PC-9 (cell line): ENCODE measurements at regions not wholly inside any gene's neighbourhood (a gene's known extent, or its start where the extent isn't known, plus 50 kb on each side); places are given as distances from the start of the nearest gene placed in this dataset.

ENCODE experiments used
- BruUV-seq: library from RNA; stranded (reverse); fragments of 400-500 nt; replicated peaks from 2 replicates; lab custom pipeline; 2021; lab: Mats Ljungman, UMichigan
- CTCF ChIA-PET: fragments of 300-600 bp; sonication (Branson Sonifier 250); formaldehyde crosslinking; loops from one replicate; lab custom pipeline; 2022; ENCODE audit warnings: antibody characterized with exemption; lab: Charles Lee
- POLR2A ChIA-PET: fragments of 300-600 bp; sonication (Branson Sonifier 250); formaldehyde crosslinking; loops from one replicate; lab custom pipeline; 2022; ENCODE audit warnings: antibody characterized with exemption; ENCODE audit not compliant: unreplicated experiment; lab: Charles Lee
- DNase-seq, 2 experiments: peaks; one replicate each; pipeline versions ENCODE4 v3.0.0 to v3.0.0-alpha.2; 2015 to 2022; ENCODE audit warnings: mixed read lengths in 1 of 2
- H2AFZ ChIP-seq: fragments of 200-600 bp; sonication (generic); 2 replicates; pipeline ENCODE4 v1.8.1; 2017; ENCODE audit warnings: antibody characterized with exemption
- H3F3A ChIP-seq: fragments of 200-600 bp; sonication (generic); 2 replicates; pipeline ENCODE4 v1.8.1; 2017; ENCODE audit warnings: antibody characterized with exemption, mild to moderate bottlenecking, low read depth; ENCODE audit not compliant: insufficient read depth
- H3K27ac ChIP-seq: fragments of 200-600 bp; sonication (generic); 2 replicates; pipeline ENCODE4 v1.6.1; 2016; ENCODE audit warnings: mixed run types
- H3K27me3 ChIP-seq: fragments of 200-600 bp; sonication (generic); 2 replicates; pipeline ENCODE4 v1.6.1; 2016; ENCODE audit warnings: low read depth, mixed run types; ENCODE audit not compliant: insufficient read depth
- H3K36me3 ChIP-seq: fragments of 200-600 bp; sonication (generic); 2 replicates; pipeline ENCODE4 v1.6.1; 2016; ENCODE audit warnings: low read depth, mixed run types
- H3K4me1 ChIP-seq: fragments of 200-600 bp; sonication (generic); replicated peaks from 2 replicates; pipeline ENCODE4 v1.6.1; 2016; ENCODE audit warnings: mixed run types; ENCODE audit not compliant: insufficient read depth
- H3K4me2 ChIP-seq: fragments of 200-600 bp; sonication (generic); 2 replicates; pipeline ENCODE4 v1.6.1; 2017; ENCODE audit warnings: mixed run types
- H3K4me3 ChIP-seq: fragments of 200-600 bp; sonication (generic); 2 replicates; pipeline ENCODE4 v1.6.1; 2016; ENCODE audit warnings: mixed run types
- H3K79me2 ChIP-seq: fragments of 200-600 bp; sonication (generic); 2 replicates; pipeline ENCODE4 v1.6.1; 2017; ENCODE audit warnings: low read depth, mixed run types
- H3K9me2 ChIP-seq: fragments of 200-600 bp; sonication (generic); 2 replicates; pipeline ENCODE4 v1.8.1; 2017; ENCODE audit warnings: mild to moderate bottlenecking; ENCODE audit not compliant: insufficient read depth
- H3K9me3 ChIP-seq: fragments of 200-600 bp; sonication (generic); 2 replicates; pipeline ENCODE4 v1.8.1; 2016; ENCODE audit warnings: low read depth; ENCODE audit not compliant: insufficient read depth
- H4K20me1 ChIP-seq: fragments of 200-600 bp; sonication (generic); 2 replicates; pipeline ENCODE4 v1.8.1; 2017; ENCODE audit not compliant: insufficient read depth
- CTCF ChIP-seq: fragments of 200-600 bp; sonication (generic); conservative IDR thresholded peaks from 2 replicates; pipeline ENCODE4 v1.6.1; 2017; ENCODE audit warnings: mixed run types, antibody characterized with exemption, mild to moderate bottlenecking, moderate library complexity
- EZH2 ChIP-seq: fragments of 200-600 bp; sonication (generic); IDR thresholded peaks from 2 replicates; pipeline ENCODE4 v1.8.0; 2017; ENCODE audit warnings: antibody characterized with exemption, low read depth
- intact Hi-C: fragments of 100-400 bp; cut with micrococcal nuclease; formaldehyde crosslinking; loops from one replicate; pipeline ENCODE4 v1.10.0; 2022; ENCODE audit not compliant: unreplicated experiment

GRCh38 chr5:89728134-89728533, 681.4 kb downstream of the CETN3 start:
- no peaks in the 10 kb centered on the region for H3K79me2 ChIP-seq
- no peak overlapping the region for H3K27ac ChIP-seq
- H3K36me3 ChIP-seq: no peaks in the 10 kb centered on the region
- intact Hi-C loops: no loop called here
- no peaks in the 10 kb centered on the region for H3F3A ChIP-seq
- no peaks in the 10 kb centered on the region for H3K27me3 ChIP-seq
- ChIA-PET POLR2A (no interaction called here), CTCF (no interaction called here)
- no peaks in the 10 kb centered on the region for H4K20me1 ChIP-seq
- H3K4me2 ChIP-seq: no peak overlapping the region
- H3K4me1 ChIP-seq: no peaks in the 10 kb centered on the region
- no peaks in the 10 kb centered on the region for H3K9me3 ChIP-seq
- no TSS peak for BruUV-seq
- DNase-seq: no peak
- no peak overlapping the region for H3K4me3 ChIP-seq
- no peak overlapping the region; the same call in 1 of the 2 replicates for H2AFZ ChIP-seq
- TF ChIP-seq CTCF (no peak), EZH2 (no peak)
- no peaks in the 10 kb centered on the region for H3K9me2 ChIP-seq

- H3K9me2 ChIP-seq: no peaks in the 10 kb centered on the region
- no peaks in the 10 kb centered on the region for H3F3A ChIP-seq
- ChIA-PET CTCF (no interaction called here), POLR2A (no interaction called here)
- TF ChIP-seq EZH2 (no peak), CTCF (no peak)
- no peak overlapping the region for H3K4me3 ChIP-seq
- no peaks in the 10 kb centered on the region for H3K4me1 ChIP-seq
- no peaks in the 10 kb centered on the region for H3K27me3 ChIP-seq
- DNase-seq: no peak
- no peak overlapping the region for H3K4me2 ChIP-seq
- intact Hi-C loops: no loop called here
- H4K20me1 ChIP-seq: no peaks in the 10 kb centered on the region
- H3K9me3 ChIP-seq: no peaks in the 10 kb centered on the region
- H3K36me3 ChIP-seq: no peaks in the 10 kb centered on the region
- H3K27ac ChIP-seq: no peak overlapping the region
- no TSS peak for BruUV-seq
- H2AFZ ChIP-seq: no peak overlapping the region
- H3K79me2 ChIP-seq: no peaks in the 10 kb centered on the region
Measured at GRCh38 chr5:89724379-89725095, 685.0 kb downstream of the CETN3 start.

GRCh38 chr5:89723907-89724306, 685.6 kb downstream of the CETN3 start:
- H3K9me3 ChIP-seq: no peaks in the 10 kb centered on the region
- no peaks in the 10 kb centered on the region for H3F3A ChIP-seq
- no peaks in the 10 kb centered on the region for H3K79me2 ChIP-seq
- H3K36me3 ChIP-seq: no peaks in the 10 kb centered on the region
- no peak for DNase-seq
- no peaks in the 10 kb centered on the region for H3K4me1 ChIP-seq
- H3K4me2 ChIP-seq: no peak overlapping the region
- H3K27ac ChIP-seq: no peak overlapping the region
- H3K27me3 ChIP-seq: no peaks in the 10 kb centered on the region
- ChIA-PET POLR2A (no interaction called here), CTCF (interaction anchor here (0.6 kb wide), 1 partner anchor 995 kb away, joined by 3 read pairs; no protein-coding TSS in a partner anchor)
- intact Hi-C loops: no loop called here
- H3K4me3 ChIP-seq: no peak overlapping the region
- no peaks in the 10 kb centered on the region for H3K9me2 ChIP-seq
- H2AFZ ChIP-seq: no peak overlapping the region
- TF ChIP-seq CTCF (no peak), EZH2 (no peak)
- H4K20me1 ChIP-seq: no peaks in the 10 kb centered on the region
- BruUV-seq: no TSS peak
